ENCODE measurements at regions not wholly inside any gene's neighbourhood (a gene's known extent, or its start where the extent isn't known, plus 50 kb on each side); places are given as distances from the start of the nearest gene placed in this dataset.

GRCh38 chr16:16780588-16780987, 401.6 kb downstream of the NPIPA7 start:
- dilution Hi-C loops (cut with HindIII; ENCODE audit: low sequenced_read_pairs, unreplicated experiment) (no loop called here), intact Hi-C loops (cut with micrococcal nuclease) (no loop called here), in situ Hi-C loops (cut with MboI; ENCODE audit: low sequenced_read_pairs) (no loop called here)
- no peak for ATAC-seq (ENCODE audit: low read depth)
- no peak for TF ChIP-seq MAZ (IDR thresholded peaks at IDR 0.05; ENCODE audit: borderline replicate concordance, low read depth, low read length)
- no peak for TF ChIP-seq FOS (IDR thresholded peaks at IDR 0.05; ENCODE audit: low read depth, low read length)
- TF ChIP-seq SMC3 (IDR thresholded peaks at IDR 0.05; ENCODE audit: low read depth, low read length) = no peak
- TF ChIP-seq RFX5 (IDR thresholded peaks at IDR 0.05; ENCODE audit: low read depth, low read length) = no peak
- no peak for TF ChIP-seq USF2 (IDR thresholded peaks at IDR 0.05; ENCODE audit: low read depth, low read length)
- no peak for TF ChIP-seq POLR2A (IDR thresholded peaks at IDR 0.05; ENCODE audit: low read depth, low read length)
- TF ChIP-seq ELK1 (IDR thresholded peaks at IDR 0.05; ENCODE audit: borderline replicate concordance, low read depth, low read length) = no peak
- TF ChIP-seq MXI1 (IDR thresholded peaks at IDR 0.05; ENCODE audit: borderline replicate concordance, low read depth, low read length) = no peak
- ChIA-PET CTCF (no interaction called here), POLR2A (ENCODE audit: unreplicated experiment) (no interaction called here)
- Histone ChIP-seq H2BK5ac (ENCODE audit: low read depth, low read length, poor library complexity, severe bottlenecking) (no peak overlapping the region), H3K4me3 (ENCODE audit: insufficient read depth, low read depth, low read length) (no peak overlapping the region), H3K9ac (ENCODE audit: low read depth, low read length) (no peak overlapping the region), H3K56ac (ENCODE audit: extremely low read depth, insufficient read depth, low read length) (no peak overlapping the region), H4K91ac (ENCODE audit: insufficient read depth, low read depth, low read length) (no peak overlapping the region), H3K27ac (ENCODE audit: insufficient read depth, low read length) (no peak overlapping the region), H3K23ac (ENCODE audit: low read depth, low read length) (no peak overlapping the region), H3K9me1 (ENCODE audit: insufficient read depth, low read length) (no peaks in the 10 kb centered on the region), H3K36me3 (ENCODE audit: control insufficient read depth, insufficient read depth, low read length) (no peaks in the 10 kb centered on the region), H3K18ac (ENCODE audit: low read depth, low read length) (no peak overlapping the region), H2AFZ (replicated peaks; ENCODE audit: low read length, poor library complexity) (no peak overlapping the region), H3K9me3 (ENCODE audit: control insufficient read depth, insufficient read depth, low read length) (peaks cover 13% of the 10 kb centered on the region; the same call in 1 of the 2 replicates), H2AK9ac (replicated peaks; ENCODE audit: low read depth, low read length, poor library complexity) (no peak overlapping the region), H3K79me1 (ENCODE audit: low read depth in 1 of 2, low read length in 2 of 2) (no peaks in the 10 kb centered on the region), H4K5ac (ENCODE audit: low read depth, low read length) (no peak overlapping the region), H2BK15ac (ENCODE audit: low read depth, low read length) (no peak overlapping the region), H2AK5ac (ENCODE audit: low read depth, low read length) (no peak overlapping the region), H2BK20ac (ENCODE audit: low read depth, low read length) (no peak overlapping the region), H3K14ac (replicated peaks; ENCODE audit: low read depth, low read length) (no peak overlapping the region), H3K4me2 (ENCODE audit: low read depth, low read length) (no peak overlapping the region), H3K4me1 (ENCODE audit: control insufficient read depth, insufficient read depth, low read length) (no peaks in the 10 kb centered on the region), H3K27me3 (ENCODE audit: control insufficient read depth, insufficient read depth, low read length) (no peaks in the 10 kb centered on the region), H2BK120ac (ENCODE audit: low read depth, low read length) (no peak overlapping the region), H4K8ac (ENCODE audit: low read depth in 2 of 2, low read length in 2 of 2) (no peak overlapping the region), H3K4ac (ENCODE audit: low read depth, low read length) (no peak overlapping the region), H4K20me1 (ENCODE audit: insufficient read depth, low read length) (no peaks in the 10 kb centered on the region)
- no CpG with 5 or more reads among the region's 4 CpGs for WGBS, 2 experiments (ENCODE audit: extremely low coverage in 2 of 2, insufficient read length in 1 of 2)
- BruUV-seq (replicated peaks) = no TSS peak
- no peak for DNase-seq
